ENCODE measurements at regions not wholly inside any gene's neighbourhood (a gene's known extent, or its start where the extent isn't known, plus 50 kb on each side); places are given as distances from the start of the nearest gene placed in this dataset.

GRCh38 chr5:4880304-4880741 is 259.8 kb upstream of the ADAMTS16 start:
- Mint-ChIP-seq H3K9me3 (no peaks in the 10 kb centered on the region), H3K27ac (no peak overlapping the region), H3K36me3 (no peaks in the 10 kb centered on the region), H3K4me1 (peaks cover 2% of the 10 kb centered on the region), H3K4me3 (no peak overlapping the region), H3K27me3 (ENCODE audit: low read depth) (peaks cover 22% of the 10 kb centered on the region)
- DNase-seq (ENCODE audit: low spot score in 2 of 2, unreplicated experiment in 2 of 2) = no peak
- TF ChIP-seq CTCF (IDR thresholded peaks at IDR 0.05; ENCODE audit: unreplicated experiment) = no peak

GRCh38 chr5:4881366-4882002 is 258.6 kb upstream of the ADAMTS16 start:
- no peak overlapping the region for H3K27ac Mint-ChIP-seq
- no peaks in the 10 kb centered on the region for H3K9me3 Mint-ChIP-seq
- DNase-seq (ENCODE audit: low spot score in 2 of 2, unreplicated experiment in 2 of 2) = no peak
- peaks cover 2% of the 10 kb centered on the region for H3K4me1 Mint-ChIP-seq
- no peaks in the 10 kb centered on the region for H3K36me3 Mint-ChIP-seq
- peaks cover 24% of the 10 kb centered on the region for H3K27me3 Mint-ChIP-seq (ENCODE audit: low read depth)
- no peak overlapping the region for H3K4me3 Mint-ChIP-seq
- no peak for TF ChIP-seq CTCF (IDR thresholded peaks at IDR 0.05; ENCODE audit: unreplicated experiment)

- no peaks in the 10 kb centered on the region for H3K36me3 Mint-ChIP-seq
- H3K27me3 Mint-ChIP-seq (ENCODE audit: low read depth) = peaks cover 28% of the 10 kb centered on the region
- DNase-seq (ENCODE audit: low spot score in 2 of 2, unreplicated experiment in 2 of 2) = no peak
- no peak overlapping the region for H3K4me3 Mint-ChIP-seq
- no peak for TF ChIP-seq CTCF (IDR thresholded peaks at IDR 0.05; ENCODE audit: unreplicated experiment)
- H3K9me3 Mint-ChIP-seq = no peaks in the 10 kb centered on the region
- H3K27ac Mint-ChIP-seq = no peak overlapping the region
- H3K4me1 Mint-ChIP-seq = peaks cover 2% of the 10 kb centered on the region
Measured at GRCh38 chr5:4882186-4882585, 257.9 kb upstream of the ADAMTS16 start.

- peaks cover 2% of the 10 kb centered on the region for H3K4me1 Mint-ChIP-seq
- H3K27me3 Mint-ChIP-seq (ENCODE audit: low read depth) = peaks cover 31% of the 10 kb centered on the region
- H3K9me3 Mint-ChIP-seq = no peaks in the 10 kb centered on the region
- no peak for TF ChIP-seq CTCF (IDR thresholded peaks at IDR 0.05; ENCODE audit: unreplicated experiment)
- no peak for DNase-seq (ENCODE audit: low spot score in 2 of 2, unreplicated experiment in 2 of 2)
- no peaks in the 10 kb centered on the region for H3K36me3 Mint-ChIP-seq
- H3K27ac Mint-ChIP-seq = no peak overlapping the region
- no peak overlapping the region for H3K4me3 Mint-ChIP-seq
Measured at GRCh38 chr5:4883360-4883759, 256.8 kb upstream of the ADAMTS16 start.

GRCh38 chr5:4893063-4893744 is 246.9 kb upstream of the ADAMTS16 start:
- H3K27me3 Mint-ChIP-seq (ENCODE audit: low read depth) = peaks cover 58% of the 10 kb centered on the region
- no peak for DNase-seq (ENCODE audit: low spot score in 2 of 2, unreplicated experiment in 2 of 2)
- H3K9me3 Mint-ChIP-seq = peaks cover 5% of the 10 kb centered on the region
- no peak for TF ChIP-seq CTCF (IDR thresholded peaks at IDR 0.05; ENCODE audit: unreplicated experiment)
- H3K4me1 Mint-ChIP-seq = no peaks in the 10 kb centered on the region
- no peaks in the 10 kb centered on the region for H3K36me3 Mint-ChIP-seq
- H3K4me3 Mint-ChIP-seq = no peak overlapping the region
- H3K27ac Mint-ChIP-seq = no peak overlapping the region
